ENCODE measurements at regions not wholly inside any gene's neighbourhood (a gene's known extent, or its start where the extent isn't known, plus 50 kb on each side); places are given as distances from the start of the nearest gene placed in this dataset.

- H3K4me2 ChIP-seq (ENCODE audit: control insufficient read depth, extremely low read depth, insufficient read depth, low read depth, low read length), result no peak overlapping the region
- DNase-seq (ENCODE audit: low read depth, low spot score), result no peak
- no peaks in the 10 kb centered on the region for H3K9me3 ChIP-seq (ENCODE audit: control insufficient read depth, low read depth, low read length)
- H4K20me1 ChIP-seq (ENCODE audit: control insufficient read depth, extremely low read depth, insufficient read depth, low read length), result no peaks in the 10 kb centered on the region
- no peaks in the 10 kb centered on the region for H3K27me3 ChIP-seq (ENCODE audit: control insufficient read depth, extremely low read depth, insufficient read depth, low read length)
- H3K9ac ChIP-seq (ENCODE audit: control insufficient read depth, extremely low read depth, insufficient read depth, low read length), result no peak overlapping the region
- H3K36me3 ChIP-seq (ENCODE audit: control insufficient read depth in 2 of 2, extremely low read depth in 1 of 2, insufficient read depth in 2 of 2, low read length in 2 of 2), result no peaks in the 10 kb centered on the region
- no peaks in the 10 kb centered on the region for H3K79me2 ChIP-seq (ENCODE audit: control insufficient read depth, insufficient read depth, low read length)
- dilution Hi-C loops (cut with MboI; ENCODE audit: extremely low pct_ligation_motif_present, low sequenced_read_pairs), result no loop called here
- H2AFZ ChIP-seq (ENCODE audit: control insufficient read depth, low read length), result no peak overlapping the region
- peaks cover 3% of the 10 kb centered on the region for H3K9me1 ChIP-seq (ENCODE audit: control insufficient read depth, extremely low read depth, insufficient read depth, low read length)
- FAIRE-seq, result no peak
- H3K4me3 ChIP-seq (ENCODE audit: control insufficient read depth in 2 of 3, extremely low read depth in 1 of 3, insufficient read depth in 2 of 3, low read depth in 1 of 3, low read length in 3 of 3), result no peak overlapping the region
- no peak for TF ChIP-seq EZH2 (IDR thresholded peaks at IDR 0.05; ENCODE audit: low read length)
- no peak for TF ChIP-seq CTCF (optimal IDR thresholded peaks at IDR 0.05 in 1 of 3, IDR thresholded peaks at IDR 0.05 in 1 of 3, conservative IDR thresholded peaks at IDR 0.05 in 1 of 3; ENCODE audit: extremely low read depth in 1 of 3, insufficient read depth in 2 of 3, low read length in 3 of 3)
- no peak overlapping the region for H3K27ac ChIP-seq (ENCODE audit: control insufficient read depth, insufficient read depth, low read length)
- H3K4me1 ChIP-seq (ENCODE audit: control insufficient read depth, extremely low read depth, insufficient read depth, low read length), result peaks cover 4% of the 10 kb centered on the region
Observed at GRCh38 chr9:113651896-113652295, 188.4 kb downstream of the RGS3 start.

- H3K36me3 ChIP-seq (ENCODE audit: control insufficient read depth in 2 of 2, extremely low read depth in 1 of 2, insufficient read depth in 2 of 2, low read length in 2 of 2), result no peaks in the 10 kb centered on the region
- H3K27me3 ChIP-seq (ENCODE audit: control insufficient read depth, extremely low read depth, insufficient read depth, low read length), result no peaks in the 10 kb centered on the region
- no peaks in the 10 kb centered on the region for H3K9me3 ChIP-seq (ENCODE audit: control insufficient read depth, low read depth, low read length)
- H3K4me3 ChIP-seq (ENCODE audit: control insufficient read depth in 2 of 3, extremely low read depth in 1 of 3, insufficient read depth in 2 of 3, low read depth in 1 of 3, low read length in 3 of 3), result no peak overlapping the region
- FAIRE-seq (no peak), DNase-seq (ENCODE audit: low read depth, low spot score) (no peak)
- H3K9ac ChIP-seq (ENCODE audit: control insufficient read depth, extremely low read depth, insufficient read depth, low read length), result no peak overlapping the region
- dilution Hi-C loops (cut with MboI; ENCODE audit: extremely low pct_ligation_motif_present, low sequenced_read_pairs), result no loop called here
- H3K79me2 ChIP-seq (ENCODE audit: control insufficient read depth, insufficient read depth, low read length), result no peaks in the 10 kb centered on the region
- no peak overlapping the region for H3K27ac ChIP-seq (ENCODE audit: control insufficient read depth, insufficient read depth, low read length)
- H3K4me1 ChIP-seq (ENCODE audit: control insufficient read depth, extremely low read depth, insufficient read depth, low read length), result peaks cover 4% of the 10 kb centered on the region
- H4K20me1 ChIP-seq (ENCODE audit: control insufficient read depth, extremely low read depth, insufficient read depth, low read length), result no peaks in the 10 kb centered on the region
- H2AFZ ChIP-seq (ENCODE audit: control insufficient read depth, low read length), result no peak overlapping the region
- H3K4me2 ChIP-seq (ENCODE audit: control insufficient read depth, extremely low read depth, insufficient read depth, low read depth, low read length), result no peak overlapping the region
- H3K9me1 ChIP-seq (ENCODE audit: control insufficient read depth, extremely low read depth, insufficient read depth, low read length), result peaks cover 3% of the 10 kb centered on the region
- TF ChIP-seq CTCF (optimal IDR thresholded peaks at IDR 0.05 in 1 of 3, IDR thresholded peaks at IDR 0.05 in 1 of 3, conservative IDR thresholded peaks at IDR 0.05 in 1 of 3; ENCODE audit: extremely low read depth in 1 of 3, insufficient read depth in 2 of 3, low read length in 3 of 3), result no peak
Observed at GRCh38 chr9:113652355-113653152, 189.0 kb downstream of the RGS3 start.

All from keratinocyte (primary cell).